H9 (cell line): ENCODE measurements at regions not wholly inside any gene's neighbourhood (a gene's known extent, or its start where the extent isn't known, plus 50 kb on each side); places are given as distances from the start of the nearest gene placed in this dataset.
A peak's percentile ranks its signal among the peaks of the same experiment; 100 is the strongest.

Experiments used
- DNase-seq: peaks from one replicate; pipeline ENCODE4 v3.0.0-alpha.2; 2017
- H2AFZ ChIP-seq: one replicate; pipeline ENCODE4 v1.6.1; 2013; ENCODE audit warnings: mild to moderate bottlenecking, low read length, control low read depth, moderate library complexity
- H2AK5ac ChIP-seq: 2 replicates; pipeline ENCODE4 v1.6.1; 2013; ENCODE audit warnings: low read length, control low read depth, mixed read lengths; ENCODE audit not compliant: insufficient read length
- H2BK120ac ChIP-seq: one replicate; pipeline ENCODE4 v1.6.1; 2013; ENCODE audit warnings: low read depth, mild to moderate bottlenecking, low read length, control low read depth, inconsistent platforms; ENCODE audit not compliant: poor library complexity, severe bottlenecking
- H2BK12ac ChIP-seq: 2 replicates; pipeline ENCODE4 v1.6.1; 2013; ENCODE audit warnings: low read length, control low read depth, mixed read lengths, low read depth; ENCODE audit not compliant: insufficient read length
- H2BK15ac ChIP-seq: 2 replicates; pipeline ENCODE4 v1.6.1; 2013; ENCODE audit warnings: low read depth, low read length, control low read depth
- H2BK20ac ChIP-seq: one replicate; pipeline ENCODE4 v1.6.1; 2013; ENCODE audit warnings: low read depth, mild to moderate bottlenecking, low read length, control low read depth, inconsistent platforms; ENCODE audit not compliant: poor library complexity, severe bottlenecking
- H2BK5ac ChIP-seq: 2 replicates; pipeline ENCODE4 v1.6.1; 2013; ENCODE audit warnings: low read length, control low read depth, mixed read lengths; ENCODE audit not compliant: insufficient read length
- H3K14ac ChIP-seq: 2 replicates; pipeline ENCODE4 v1.6.1; 2013; ENCODE audit warnings: low read length, control low read depth; ENCODE audit not compliant: insufficient read depth
- H3K18ac ChIP-seq: 2 replicates; pipeline ENCODE4 v1.6.1; 2013; ENCODE audit warnings: low read depth, mild to moderate bottlenecking, mixed read lengths, low read length, control low read depth; ENCODE audit not compliant: insufficient read length
- H3K23ac ChIP-seq: 2 replicates; pipeline ENCODE4 v1.6.1; 2013; ENCODE audit warnings: low read length, control low read depth, mixed read lengths, low read depth; ENCODE audit not compliant: insufficient read length
- H3K23me2 ChIP-seq: 2 replicates; pipeline ENCODE4 v1.6.1; 2013; ENCODE audit warnings: low read depth, mild to moderate bottlenecking, mixed read lengths, low read length, control low read depth; ENCODE audit not compliant: insufficient read length, poor library complexity, severe bottlenecking
- H3K27ac ChIP-seq: 2 replicates; pipeline ENCODE4 v1.5.1; 2013; ENCODE audit warnings: low read length, control low read depth, mixed read lengths, low read depth; ENCODE audit not compliant: insufficient read length
- H3K27me3 ChIP-seq: 2 replicates; pipeline ENCODE4 v1.6.1; 2013; ENCODE audit warnings: low read length, control low read depth, inconsistent platforms; ENCODE audit not compliant: insufficient read depth
- H3K4ac ChIP-seq: 2 replicates; pipeline ENCODE4 v1.6.1; 2013; ENCODE audit warnings: low read depth, mild to moderate bottlenecking, control low read depth, inconsistent platforms, low read length, moderate library complexity
- H3K4me1 ChIP-seq: 2 replicates; pipeline ENCODE4 v1.6.1; 2013; ENCODE audit warnings: low read length, control low read depth, inconsistent platforms; ENCODE audit not compliant: insufficient read depth
- H3K4me2 ChIP-seq: 2 replicates; pipeline ENCODE4 v1.6.1; 2013; ENCODE audit warnings: low read length, control low read depth, mixed read lengths; ENCODE audit not compliant: insufficient read length, insufficient read depth
- H3K56ac ChIP-seq: 2 replicates; pipeline ENCODE4 v1.6.1; 2013; ENCODE audit warnings: low read depth, mild to moderate bottlenecking, mixed read lengths, low read length, control low read depth; ENCODE audit not compliant: insufficient read length
- H3K79me1 ChIP-seq: 2 replicates; pipeline ENCODE4 v1.6.1; 2013; ENCODE audit warnings: low read depth, mild to moderate bottlenecking, moderate library complexity, low read length, control low read depth, inconsistent platforms; ENCODE audit not compliant: insufficient read depth, poor library complexity, severe bottlenecking
- H3K79me2 ChIP-seq: 2 replicates; pipeline ENCODE4 v1.6.1; 2013; ENCODE audit warnings: low read length, control low read depth, inconsistent platforms; ENCODE audit not compliant: insufficient read depth
- H3K9ac ChIP-seq: 2 replicates; pipeline ENCODE4 v1.6.1; 2013; ENCODE audit warnings: low read length, control low read depth, mixed read lengths; ENCODE audit not compliant: insufficient read length; ENCODE audit errors: extremely low read depth
- H3K9me3 ChIP-seq: one replicate; pipeline ENCODE4 v1.6.1; 2013; ENCODE audit warnings: low read depth, low read length, inconsistent platforms; ENCODE audit not compliant: control insufficient read depth
- H3T11ph ChIP-seq: one replicate; pipeline ENCODE4 v1.6.1; 2013; ENCODE audit warnings: mild to moderate bottlenecking, low read length, control low read depth, inconsistent platforms
- H4K20me1 ChIP-seq: one replicate; pipeline ENCODE4 v1.6.1; 2013; ENCODE audit not compliant: control insufficient read depth, insufficient read length, insufficient read depth
- H4K5ac ChIP-seq: 2 replicates; pipeline ENCODE4 v1.6.1; 2013; ENCODE audit warnings: low read depth, mild to moderate bottlenecking, mixed read lengths, low read length, control low read depth; ENCODE audit not compliant: insufficient read length
- H4K8ac ChIP-seq: replicated peaks from 2 replicates; pipeline ENCODE4 v1.6.1; 2013; ENCODE audit warnings: low read length, control low read depth, mixed read lengths, low read depth; ENCODE audit not compliant: insufficient read length
- H4K91ac ChIP-seq: 2 replicates; pipeline ENCODE4 v1.6.1; 2013; ENCODE audit warnings: low read depth, mild to moderate bottlenecking, moderate library complexity, mixed read lengths, low read length, control low read depth; ENCODE audit not compliant: insufficient read length
- H3K27ac Mint-ChIP-seq, 3 experiments: 2 replicates in 2 of 3; 3 replicates in 1 of 3; pipeline ENCODE4 v1.8.0; 2020 to 2021; ENCODE audit warnings: mixed read lengths in 3 of 3, mild to moderate bottlenecking in 1 of 3, moderate library complexity in 1 of 3
- H3K27me3 Mint-ChIP-seq: 2 replicates; pipeline ENCODE4 v1.8.0; 2021; ENCODE audit warnings: low read depth, mild to moderate bottlenecking, moderate library complexity, mixed read lengths
- H3K36me3 Mint-ChIP-seq, 3 experiments: 2 replicates in 2 of 3; 3 replicates in 1 of 3; pipeline ENCODE4 v1.8.0; 2020 to 2021; ENCODE audit warnings: low read depth in 3 of 3, mixed read lengths in 3 of 3; ENCODE audit not compliant: insufficient read depth in 1 of 3
- H3K4me1 Mint-ChIP-seq, 2 experiments: 2 replicates each; pipeline ENCODE4 v1.8.0; 2020; ENCODE audit warnings: mixed read lengths in 2 of 2
- H3K4me3 Mint-ChIP-seq, 2 experiments: 2 replicates in 1 of 2; 3 replicates in 1 of 2; pipeline ENCODE4 v1.8.0; 2020 to 2021; ENCODE audit warnings: mild to moderate bottlenecking in 2 of 2, mixed read lengths in 2 of 2, moderate library complexity in 1 of 2
- H3K9me3 Mint-ChIP-seq, 2 experiments: 2 replicates in 1 of 2; 3 replicates in 1 of 2; pipeline ENCODE4 v1.8.0; 2020; ENCODE audit warnings: mild to moderate bottlenecking in 2 of 2, mixed read lengths in 2 of 2, moderate library complexity in 1 of 2
- WGBS: extraction: QIAGEN DNeasy Blood & Tissue Kit; methylation state at CpG from one replicate; pipeline ENCODE4 v1.1.7; 2013; ENCODE audit warnings: missing lambda C conversion rate, low lambda C conversion rate, mixed read lengths; ENCODE audit not compliant: insufficient read length; ENCODE audit errors: extremely low coverage; 5-methylcytosine and 5-hydroxymethylcytosine counted together
- TF ChIP-seq, protein P1 (sequence below): fragments of 200-600 bp; sonication (generic); conservative IDR thresholded peaks from 3 replicates; pipeline ENCODE4 v1.8.0; 2021; ENCODE audit warnings: antibody characterized with exemption, mild to moderate bottlenecking

DNA sequence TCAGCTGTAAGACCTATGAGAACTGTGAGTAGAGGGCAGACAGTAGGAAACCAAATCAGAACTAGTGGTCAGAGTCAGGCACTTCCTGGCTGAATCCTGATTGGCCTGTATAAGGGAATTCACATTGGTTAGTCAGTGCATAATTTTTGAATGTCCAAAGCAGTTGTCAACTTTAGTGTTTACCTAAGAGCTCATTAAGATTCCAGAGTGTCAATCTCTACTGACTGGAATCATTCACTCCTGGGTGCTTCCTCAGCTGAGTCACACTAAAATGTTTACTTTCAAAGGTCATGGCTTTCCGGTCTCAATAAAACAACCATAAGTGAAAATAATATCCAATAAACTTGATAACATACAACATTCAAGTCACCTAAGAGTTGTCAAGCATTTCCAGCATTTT, 306.1 kb downstream of the C11orf87 start:
- TF ChIP-seq, protein P1, sequence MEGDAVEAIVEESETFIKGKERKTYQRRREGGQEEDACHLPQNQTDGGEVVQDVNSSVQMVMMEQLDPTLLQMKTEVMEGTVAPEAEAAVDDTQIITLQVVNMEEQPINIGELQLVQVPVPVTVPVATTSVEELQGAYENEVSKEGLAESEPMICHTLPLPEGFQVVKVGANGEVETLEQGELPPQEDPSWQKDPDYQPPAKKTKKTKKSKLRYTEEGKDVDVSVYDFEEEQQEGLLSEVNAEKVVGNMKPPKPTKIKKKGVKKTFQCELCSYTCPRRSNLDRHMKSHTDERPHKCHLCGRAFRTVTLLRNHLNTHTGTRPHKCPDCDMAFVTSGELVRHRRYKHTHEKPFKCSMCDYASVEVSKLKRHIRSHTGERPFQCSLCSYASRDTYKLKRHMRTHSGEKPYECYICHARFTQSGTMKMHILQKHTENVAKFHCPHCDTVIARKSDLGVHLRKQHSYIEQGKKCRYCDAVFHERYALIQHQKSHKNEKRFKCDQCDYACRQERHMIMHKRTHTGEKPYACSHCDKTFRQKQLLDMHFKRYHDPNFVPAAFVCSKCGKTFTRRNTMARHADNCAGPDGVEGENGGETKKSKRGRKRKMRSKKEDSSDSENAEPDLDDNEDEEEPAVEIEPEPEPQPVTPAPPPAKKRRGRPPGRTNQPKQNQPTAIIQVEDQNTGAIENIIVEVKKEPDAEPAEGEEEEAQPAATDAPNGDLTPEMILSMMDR = no peak
- Histone ChIP-seq H3K79me1 (no peaks in the 10 kb centered on the region), H2BK120ac (no peak overlapping the region), H3K23me2 (no peaks in the 10 kb centered on the region), H3K9ac (no peak overlapping the region), H4K91ac (no peak overlapping the region), H3K18ac (no peak overlapping the region), H4K20me1 (no peaks in the 10 kb centered on the region), H4K5ac (no peak overlapping the region), H3K14ac (no peak overlapping the region), H3K27me3 (no peaks in the 10 kb centered on the region), H2BK5ac (no peak overlapping the region), H3K4me1 (no peaks in the 10 kb centered on the region), H3K9me3 (no peaks in the 10 kb centered on the region), H3K56ac (no peak overlapping the region), H3K23ac (no peak overlapping the region), H2BK15ac (no peak overlapping the region), H3K27ac (no peak overlapping the region), H2AK5ac (no peak overlapping the region), H4K8ac (no peak overlapping the region), H3T11ph (no peak overlapping the region), H2BK20ac (no peak overlapping the region), H3K4me2 (no peak overlapping the region), H3K79me2 (no peaks in the 10 kb centered on the region), H3K4ac (no peak overlapping the region), H2AFZ (no peak overlapping the region), H2BK12ac (no peak overlapping the region)
- H3K9me3 Mint-ChIP-seq = no peaks in the 10 kb centered on the region
- WGBS = no CpG with 5 or more reads among the region's 1 CpG
- no peaks in the 10 kb centered on the region for H3K4me1 Mint-ChIP-seq
- H3K36me3 Mint-ChIP-seq = no peaks in the 10 kb centered on the region
- no peak for DNase-seq
- no peaks in the 10 kb centered on the region for H3K27me3 Mint-ChIP-seq
- H3K4me3 Mint-ChIP-seq = no peak overlapping the region
- peak overlapping the region in 1 of 3 experiments; percentile 9; a peak in 1 of 7 replicates for H3K27ac Mint-ChIP-seq
